Germinal center (tissue), 1 donor: ENCODE measurements at regions not wholly inside any gene's neighbourhood (a gene's known extent, or its start where the extent isn't known, plus 50 kb on each side); places are given as distances from the start of the nearest gene placed in this dataset.
"Not testable (repeated sequence)": the region's sequence is repeated elsewhere in the genome, so short reads cannot be mapped to it uniquely, and the experiment has no call there.

Experiments used
- DNase-seq: peaks from one replicate; pipeline ENCODE4 v3.0.0; 2012; ENCODE audit warnings: mixed read lengths, low spot score

- no peak for DNase-seq
Measured at GRCh38 chr12:40172879-40173278, 51.9 kb upstream of the LRRK2 start.

GRCh38 chr12:40171501-40171900 lies 53.3 kb upstream of the LRRK2 start:
- DNase-seq: no peak

DNA sequence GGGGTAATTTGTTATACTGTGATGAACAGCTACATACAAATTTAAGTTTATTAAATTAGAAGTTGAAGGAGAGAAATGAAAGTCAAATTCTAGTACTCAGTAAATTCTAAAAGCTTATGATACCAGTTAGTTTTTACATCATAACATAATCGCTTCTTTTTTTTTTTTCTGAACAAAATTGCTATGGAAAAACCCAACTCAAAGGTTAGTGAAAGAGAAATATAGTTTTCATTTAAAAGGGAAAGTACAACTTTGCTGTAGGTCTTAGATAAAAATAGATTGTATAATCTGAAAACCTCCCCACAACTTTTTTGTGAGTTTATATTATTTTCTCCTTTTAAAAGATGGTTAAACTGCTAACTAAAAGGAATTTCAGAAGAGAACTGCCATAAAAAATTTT lies 53.7 kb upstream of the LRRK2 start:
- no peak for DNase-seq

GRCh38 chr12:40170593-40170992 lies 54.2 kb upstream of the LRRK2 start:
- no peak for DNase-seq

- DNase-seq: peak; percentile 12
Measured at GRCh38 chr12:40168868-40169267, 55.9 kb upstream of the LRRK2 start.

GRCh38 chr12:40168419-40168818 lies 56.4 kb upstream of the LRRK2 start:
- not testable (repeated sequence) for DNase-seq

DNA sequence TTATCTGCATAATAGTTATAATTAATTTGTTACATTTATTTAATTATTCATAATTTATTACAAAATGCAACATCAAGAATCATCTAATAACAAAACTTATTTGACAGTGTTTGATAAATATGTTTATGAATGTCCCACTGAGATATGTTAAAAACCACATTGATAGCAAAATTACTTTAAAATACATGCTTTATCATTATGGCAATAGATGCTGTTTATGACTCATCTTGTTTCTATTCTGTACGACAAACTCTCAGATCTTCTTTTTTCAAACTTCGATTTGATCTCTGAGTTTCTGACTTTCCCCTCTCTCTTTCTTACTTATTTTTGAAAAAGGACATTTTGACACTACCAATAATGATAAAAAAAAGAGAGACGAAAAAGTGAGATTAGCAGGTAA lies 56.8 kb upstream of the LRRK2 start:
- DNase-seq: no peak

DNA sequence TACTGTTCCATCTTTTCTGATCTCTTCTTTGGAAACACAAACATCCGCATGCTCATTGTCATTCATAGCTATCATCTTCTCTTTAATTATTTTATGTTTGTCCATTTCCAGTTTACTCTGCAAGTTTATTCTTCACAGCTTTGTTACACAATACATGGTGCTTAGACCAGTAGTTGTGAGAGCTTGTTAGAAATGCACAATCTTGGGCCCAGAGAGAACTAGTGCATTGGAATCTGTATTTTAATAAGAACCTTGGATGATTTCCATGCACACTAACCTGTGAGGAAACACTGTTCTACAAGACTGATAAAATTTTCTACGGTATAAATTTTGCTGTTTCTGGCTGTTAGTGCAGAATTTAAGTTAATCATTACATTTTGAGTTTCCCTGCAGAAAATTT lies 59.3 kb upstream of the SLC2A13 start:
- no peak for DNase-seq

GRCh38 chr12:40164034-40164433 lies 58.2 kb upstream of the SLC2A13 start:
- no peak for DNase-seq

GRCh38 chr12:40162033-40162432 lies 56.2 kb upstream of the SLC2A13 start:
- DNase-seq: no peak

DNA sequence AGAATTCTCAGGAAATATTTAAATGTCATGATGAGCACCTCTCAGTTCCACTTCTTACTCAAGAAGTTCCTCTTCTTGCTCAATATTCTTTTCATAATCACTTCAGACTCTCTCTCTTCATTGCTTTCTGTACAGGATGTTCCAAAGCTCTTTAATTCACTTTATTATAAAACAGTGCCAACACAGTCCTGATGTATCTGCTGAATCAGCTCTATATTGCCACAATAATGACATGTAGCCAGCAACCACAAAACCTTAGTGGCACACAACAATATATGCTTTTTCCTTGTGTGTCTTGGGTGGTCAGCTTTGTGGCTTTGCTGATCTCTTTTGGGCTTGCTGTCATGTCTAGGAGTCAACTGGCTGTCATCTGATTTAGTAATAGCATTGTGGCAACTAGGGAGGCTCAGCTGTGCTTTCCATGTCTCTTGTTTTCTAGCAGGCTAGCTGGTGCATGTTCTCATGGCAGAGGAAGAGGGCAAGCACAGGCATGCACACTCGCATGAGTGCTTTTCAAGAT lies 52.8 kb upstream of the SLC2A13 start:
- DNase-seq: no peak

DNA sequence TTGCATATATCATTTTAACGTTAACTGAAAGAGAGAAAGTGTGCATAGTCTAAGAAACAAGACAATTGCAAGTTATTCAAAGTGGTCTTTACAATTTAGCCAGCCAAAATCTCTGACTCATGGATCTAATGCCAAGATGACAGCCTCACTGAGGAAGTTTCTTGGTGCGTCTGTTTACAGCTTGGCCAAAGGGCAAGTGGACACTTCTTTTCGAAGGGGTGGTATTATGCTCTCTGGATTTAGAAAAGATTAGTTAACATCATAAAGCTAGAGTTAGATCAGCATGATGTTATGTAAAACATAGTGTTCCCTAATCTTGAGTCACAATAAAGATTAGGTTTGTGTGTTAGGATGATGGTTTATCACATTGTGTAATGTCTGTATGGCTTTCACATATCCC lies 51.5 kb upstream of the SLC2A13 start:
- no peak for DNase-seq

GRCh38 chr12:40156021-40156764 lies 50.3 kb upstream of the SLC2A13 start:
- no peak for DNase-seq
